GM23338 (cell line): ENCODE measurements at regions not wholly inside any gene's neighbourhood (a gene's known extent, or its start where the extent isn't known, plus 50 kb on each side); places are given as distances from the start of the nearest gene placed in this dataset.
"Not testable (repeated sequence)": the region's sequence is repeated elsewhere in the genome, so short reads cannot be mapped to it uniquely, and the experiment has no call there.

Experiments
- CREB1 ChIP-seq: fragments of 250-450 bp; sonication (Bioruptor Pico); IDR thresholded peaks from 2 replicates; pipeline ENCODE4 v1.5.0; 2020; ENCODE audit warnings: low read depth, mild to moderate bottlenecking, moderate library complexity
- CTCF ChIP-seq, 2 experiments: fragments of 200-600 bp in 1 of 2; sonication (generic) in 1 of 2; conservative IDR thresholded peaks; 2 replicates each; pipeline versions ENCODE4 v1.5.1 to v1.6.1; 2016 to 2017; ENCODE audit warnings: antibody characterized with exemption in 2 of 2, low read depth in 2 of 2, mild to moderate bottlenecking in 2 of 2, moderate library complexity in 1 of 2
- ETS1 ChIP-seq: IDR thresholded peaks from 2 replicates; pipeline ENCODE4 v1.6.1; 2016; ENCODE audit warnings: antibody characterized with exemption
- EZH2 ChIP-seq: fragments of 200-600 bp; sonication (generic); IDR thresholded peaks from one replicate; pipeline ENCODE4 v1.8.0; 2017; ENCODE audit warnings: antibody characterized with exemption, mild to moderate bottlenecking, low read depth; ENCODE audit not compliant: unreplicated experiment
- JUNB ChIP-seq: IDR thresholded peaks from one replicate; pipeline ENCODE4 v1.6.1; 2016; ENCODE audit warnings: antibody characterized with exemption; ENCODE audit not compliant: unreplicated experiment
- POLR2AphosphoS5 ChIP-seq: IDR thresholded peaks from 2 replicates; pipeline ENCODE4 v1.6.1; 2016; ENCODE audit warnings: antibody characterized with exemption, low read depth

GRCh38 chr2:83976628-83977027, 482.5 kb downstream of the SUCLG1 start:
- TF ChIP-seq CTCF (conservative IDR thresholded peaks at IDR 0.05; ENCODE audit: low read depth in 2 of 2); ETS1; POLR2AphosphoS5; JUNB; EZH2; CREB1 (CRISPR knock-in tag): not testable (repeated sequence)
